B cell (primary cell): ENCODE measurements at regions not wholly inside any gene's neighbourhood (a gene's known extent, or its start where the extent isn't known, plus 50 kb on each side); places are given as distances from the start of the nearest gene placed in this dataset.

Experiments
- ATAC-seq: fragments of 200-7000 bp; cut with Tn5 transposase; one replicate; pipeline ENCODE4 v1.10.0; 2021; ENCODE audit warnings: low read depth, mild to moderate bottlenecking, moderate number of reproducible peaks, moderate library complexity
- CTCF ChIA-PET: fragments of 350-600 bp; sonication (Branson Sonifier 250); formaldehyde crosslinking; loops from one replicate; lab custom pipeline; 2021; ENCODE audit warnings: antibody characterized with exemption, inconsistent platforms; lab: Charles Lee
- POLR2A ChIA-PET: fragments of 350-600 bp; sonication (Branson Sonifier 250); formaldehyde crosslinking; loops from one replicate; lab custom pipeline; 2021; ENCODE audit warnings: antibody characterized with exemption; lab: Charles Lee
- DNase-seq: peaks from one replicate; pipeline ENCODE4 v3.0.0; 2013
- H2AFZ ChIP-seq: 2 replicates; pipeline ENCODE4 v1.6.1; 2012; ENCODE audit warnings: mild to moderate bottlenecking, low read depth, low read length; ENCODE audit not compliant: insufficient read depth, poor library complexity, severe bottlenecking
- H3K27ac ChIP-seq, 2 donors: 1 replicate in 1 of 2; 2 replicates in 1 of 2; pipeline ENCODE4 v1.5.1; 2012 to 2013; ENCODE audit warnings: low read length in 2 of 2, mild to moderate bottlenecking in 2 of 2, moderate library complexity in 1 of 2
- H3K27me3 ChIP-seq, 4 experiments: fragments of 200-600 bp in 1 of 4; sonication (generic) in 1 of 4; replicated peaks in 1 of 4; 1 replicate in 2 of 4; 2 replicates in 2 of 4; pipeline versions ENCODE4 v1.6.1 to v1.7.0; 2013 to 2016; ENCODE audit warnings: low read length in 3 of 4, mild to moderate bottlenecking in 2 of 4, mixed read lengths in 1 of 4, moderate library complexity in 1 of 4; ENCODE audit not compliant: insufficient read depth in 4 of 4, control insufficient read depth in 3 of 4; ENCODE audit errors: control extremely low read depth in 1 of 4
- H3K36me3 ChIP-seq, 2 experiments: replicated peaks in 1 of 2; 1 replicate in 1 of 2; 2 replicates in 1 of 2; pipeline versions ENCODE4 v1.6.1 to v1.7.1; 2013; ENCODE audit warnings: low read length in 1 of 2; ENCODE audit not compliant: insufficient read depth in 2 of 2, control insufficient read depth in 1 of 2; ENCODE audit errors: control extremely low read depth in 1 of 2, extremely low read depth in 1 of 2
- H3K4me1 ChIP-seq, 2 donors: fragments of 200-600 bp in 1 of 2; sonication (generic) in 1 of 2; 1 replicate in 1 of 2; 2 replicates in 1 of 2; pipeline versions ENCODE4 v1.5.1 to v1.6.1; 2013 to 2017; ENCODE audit warnings: low read length in 2 of 2; ENCODE audit not compliant: control insufficient read depth in 2 of 2, insufficient read depth in 2 of 2
- H3K4me2 ChIP-seq: replicated peaks from 2 replicates; pipeline ENCODE3; 2012; ENCODE audit warnings: mild to moderate bottlenecking, low read depth, low read length; ENCODE audit not compliant: poor library complexity, severe bottlenecking
- H3K4me3 ChIP-seq, 5 experiments: fragments of 200-600 bp in 1 of 5; sonication (generic) in 1 of 5; 1 replicate in 3 of 5; 2 replicates in 2 of 5; pipeline versions ENCODE4 v1.5.1 to v1.7.0; 2011 to 2016; ENCODE audit warnings: low read length in 4 of 5, mild to moderate bottlenecking in 4 of 5, low read depth in 2 of 5, control low read depth in 1 of 5, moderate library complexity in 1 of 5; ENCODE audit not compliant: insufficient read depth in 1 of 5; ENCODE audit errors: control extremely low read depth in 1 of 5, extremely low read depth in 1 of 5
- H3K79me2 ChIP-seq: fragments of 200-600 bp; sonication (generic); one replicate; pipeline ENCODE4 v1.6.0; 2016; ENCODE audit warnings: low read length; ENCODE audit not compliant: control insufficient read depth, insufficient read depth
- H3K9ac ChIP-seq: fragments of 200-600 bp; sonication (generic); 2 replicates; pipeline ENCODE4 v1.6.1; 2017; ENCODE audit warnings: mild to moderate bottlenecking, low read length, moderate library complexity
- H3K9me3 ChIP-seq, 3 donors: one replicate each; pipeline versions ENCODE4 v1.6.1 to v1.7.1; 2013; ENCODE audit warnings: low read length in 2 of 3; ENCODE audit not compliant: control insufficient read depth in 2 of 3, insufficient read depth in 1 of 3; ENCODE audit errors: control extremely low read depth in 1 of 3
- H4K20me1 ChIP-seq: 2 replicates; pipeline ENCODE4 v1.6.0; 2012; ENCODE audit warnings: mild to moderate bottlenecking, low read length; ENCODE audit not compliant: insufficient read depth, control insufficient read depth, poor library complexity, severe bottlenecking
- H3K27ac Mint-ChIP-seq: one replicate; pipeline ENCODE4 v1.8.0; 2021; ENCODE audit warnings: mixed read lengths
- H3K27me3 Mint-ChIP-seq: one replicate; pipeline ENCODE4 v1.8.0; 2021; ENCODE audit warnings: mixed read lengths
- H3K4me1 Mint-ChIP-seq: one replicate; pipeline ENCODE4 v1.8.0; 2021; ENCODE audit warnings: mixed read lengths
- H3K4me3 Mint-ChIP-seq: one replicate; pipeline ENCODE4 v1.8.0; 2021; ENCODE audit warnings: mixed read lengths
- H3K9me3 Mint-ChIP-seq: one replicate; pipeline ENCODE4 v1.8.0; 2022; ENCODE audit warnings: mixed read lengths; ENCODE audit not compliant: insufficient read depth
- CTCF ChIP-seq: fragments of 200-600 bp; IDR thresholded peaks from one replicate; pipeline ENCODE4 v1.8.0; 2022; ENCODE audit warnings: antibody characterized with exemption, mild to moderate bottlenecking
- EZH2 ChIP-seq: IDR thresholded peaks from 2 replicates; pipeline ENCODE4 v1.6.1; 2012; ENCODE audit warnings: borderline replicate concordance, low read depth, mild to moderate bottlenecking, moderate library complexity, low read length; ENCODE audit not compliant: insufficient read depth, poor library complexity, severe bottlenecking
- WGBS: methylation state at CpG from one replicate; pipeline ENCODE4 v1.1.5; 2013; ENCODE audit warnings: missing lambda C conversion rate; ENCODE audit not compliant: insufficient coverage; 5-methylcytosine and 5-hydroxymethylcytosine counted together
- intact Hi-C: fragments of 100-400 bp; cut with micrococcal nuclease; formaldehyde crosslinking; loops from one replicate; pipeline ENCODE4 v1.10.0; 2022

GRCh38 chr1:222876182-222876581 lies 61.3 kb downstream of the DISP1 start:
- no peak for DNase-seq
- Histone ChIP-seq H4K20me1 (no peaks in the 10 kb centered on the region), H3K9ac (no peak overlapping the region), H3K27me3 (no peaks in the 10 kb centered on the region), H3K27ac (no peak overlapping the region), H3K4me1 (no peaks in the 10 kb centered on the region), H3K36me3 (no peaks in the 10 kb centered on the region), H3K79me2 (no peaks in the 10 kb centered on the region), H3K4me3 (no peak overlapping the region), H3K4me2 (no peak overlapping the region), H2AFZ (no peak overlapping the region), H3K9me3 (peaks cover 0 to 3% (median 1%) of the 10 kb centered on the region in 3 donors)
- ChIA-PET CTCF (no interaction called here), POLR2A (no interaction called here)
- no peak for ATAC-seq
- WGBS: no CpG with 5 or more reads among the region's 1 CpG
- Mint-ChIP-seq H3K27ac (no peak overlapping the region), H3K4me3 (no peak overlapping the region), H3K4me1 (peaks cover 14% of the 10 kb centered on the region), H3K27me3 (no peaks in the 10 kb centered on the region), H3K9me3 (no peaks in the 10 kb centered on the region)
- intact Hi-C loops: no loop called here
- TF ChIP-seq EZH2 (no peak), CTCF (no peak)

- H3K27me3 ChIP-seq: no peaks in the 10 kb centered on the region
- no peak for DNase-seq
- Mint-ChIP-seq H3K27ac (no peak overlapping the region), H3K9me3 (no peaks in the 10 kb centered on the region), H3K4me1 (peaks cover 11% of the 10 kb centered on the region), H3K4me3 (no peak overlapping the region), H3K27me3 (no peaks in the 10 kb centered on the region)
- H3K79me2 ChIP-seq: no peaks in the 10 kb centered on the region
- H3K4me1 ChIP-seq: no peaks in the 10 kb centered on the region
- 100% methylated on average over 2 of the region's 2 CpGs for WGBS
- no peaks in the 10 kb centered on the region for H3K36me3 ChIP-seq
- no peaks in the 10 kb centered on the region for H4K20me1 ChIP-seq
- intact Hi-C loops: no loop called here
- peaks cover 0 to 3% (median 1%) of the 10 kb centered on the region in 3 donors for H3K9me3 ChIP-seq
- TF ChIP-seq CTCF (no peak), EZH2 (no peak)
- no peak overlapping the region for H3K27ac ChIP-seq
- CTCF ChIA-PET: no interaction called here
- no peak overlapping the region for H3K4me3 ChIP-seq
- no peak overlapping the region for H3K4me2 ChIP-seq
- H2AFZ ChIP-seq: no peak overlapping the region
- POLR2A ChIA-PET: no interaction called here
- ATAC-seq: no peak
- no peak overlapping the region for H3K9ac ChIP-seq
Observed at GRCh38 chr1:222877854-222878253, 63.0 kb downstream of the DISP1 start.
